SK-N-SH treated with all-trans-retinoic acid at 6 μM for 48 hours (cell line): ENCODE measurements at regions not wholly inside any gene's neighbourhood (a gene's known extent, or its start where the extent isn't known, plus 50 kb on each side); places are given as distances from the start of the nearest gene placed in this dataset.

Experiments used
- ATAC-seq: fragments of 200-7000 bp; cut with Tn5 transposase; 3 replicates; pipeline ENCODE4 v1.9.1; 2020; ENCODE audit warnings: mild to moderate bottlenecking, moderate library complexity
- ARNTL ChIP-seq: fragments of 450-650 bp; formaldehyde crosslinking; IDR thresholded peaks from 2 replicates; pipeline ENCODE4 v1.5.0; 2020; ENCODE audit warnings: low read depth, mild to moderate bottlenecking, moderate library complexity, borderline replicate concordance
- BACH2 ChIP-seq: fragments of 250-450 bp; sonication (Bioruptor Pico); IDR thresholded peaks from 2 replicates; pipeline ENCODE4 v1.9.0; 2021; ENCODE audit warnings: mild to moderate bottlenecking, borderline replicate concordance
- CREB5 ChIP-seq: fragments of 250-450 bp; sonication (Bioruptor Pico); IDR thresholded peaks from 2 replicates; pipeline ENCODE4 v1.5.1; 2020; ENCODE audit warnings: low read depth, mild to moderate bottlenecking, moderate library complexity
- CSDC2 ChIP-seq: fragments of 250-450 bp; sonication (Bioruptor Pico); IDR thresholded peaks from 2 replicates; pipeline ENCODE4 v1.5.0; 2020; ENCODE audit warnings: mild to moderate bottlenecking, moderate library complexity
- CSRNP3 ChIP-seq: fragments of 250-450 bp; sonication (Bioruptor Pico); IDR thresholded peaks from 2 replicates; pipeline ENCODE4 v1.5.1; 2021; ENCODE audit warnings: mild to moderate bottlenecking, moderate library complexity
- ESRRG ChIP-seq: fragments of 250-450 bp; sonication (Bioruptor Pico); IDR thresholded peaks from 2 replicates; pipeline ENCODE4 v1.6.1; 2021; ENCODE audit warnings: mild to moderate bottlenecking
- GLIS3 ChIP-seq: fragments of 250-450 bp; sonication (Bioruptor Pico); IDR thresholded peaks from 2 replicates; pipeline ENCODE4 v1.5.0; 2020; ENCODE audit warnings: mild to moderate bottlenecking, moderate library complexity
- ISL1 ChIP-seq: fragments of 250-450 bp; sonication (Bioruptor Pico); IDR thresholded peaks from 2 replicates; pipeline ENCODE4 v2.1.2; 2022; ENCODE audit warnings: mild to moderate bottlenecking, moderate library complexity
- OSR1 ChIP-seq: fragments of 250-450 bp; sonication (Bioruptor Pico); IDR thresholded peaks from 2 replicates; pipeline ENCODE4 v1.8.0; 2022; ENCODE audit warnings: moderate library complexity, mild to moderate bottlenecking, inconsistent platforms
- PATZ1 ChIP-seq: fragments of 250-450 bp; sonication (Bioruptor Pico); IDR thresholded peaks from 2 replicates; pipeline ENCODE4 v1.8.0; 2020; ENCODE audit warnings: mild to moderate bottlenecking, moderate library complexity, borderline replicate concordance
- PPARA ChIP-seq: fragments of 250-450 bp; sonication (Bioruptor Pico); IDR thresholded peaks from 2 replicates; pipeline ENCODE4 v1.5.0; 2020; ENCODE audit warnings: mild to moderate bottlenecking, borderline replicate concordance
- RARB ChIP-seq: fragments of 250-450 bp; sonication (Bioruptor Pico); IDR thresholded peaks from 2 replicates; pipeline ENCODE4 v1.8.0; 2021; ENCODE audit warnings: mild to moderate bottlenecking, moderate library complexity
- SNAI2 ChIP-seq: fragments of 250-450 bp; sonication (Bioruptor Pico); IDR thresholded peaks from 2 replicates; pipeline ENCODE4 v1.5.0; 2020; ENCODE audit warnings: mild to moderate bottlenecking, moderate library complexity
- TCF4 ChIP-seq: fragments of 250-450 bp; sonication (Bioruptor Pico); IDR thresholded peaks from 2 replicates; pipeline ENCODE4 v1.8.0; 2021; ENCODE audit warnings: mild to moderate bottlenecking, moderate library complexity, borderline replicate concordance
- TOX ChIP-seq: fragments of 250-450 bp; sonication (Bioruptor Pico); IDR thresholded peaks from 2 replicates; pipeline ENCODE4 v1.8.0; 2021; ENCODE audit warnings: mild to moderate bottlenecking, moderate library complexity, borderline replicate concordance
- ZC3H10 ChIP-seq: fragments of 250-450 bp; sonication (Bioruptor Pico); IDR thresholded peaks from 2 replicates; pipeline ENCODE4 v1.5.1; 2021; ENCODE audit warnings: mild to moderate bottlenecking, moderate library complexity
- ZFP3 ChIP-seq: fragments of 250-450 bp; sonication (Bioruptor Pico); IDR thresholded peaks from 2 replicates; pipeline ENCODE4 v1.5.0; 2020; ENCODE audit warnings: mild to moderate bottlenecking, moderate library complexity
- ZFP30 ChIP-seq: fragments of 450-650 bp; formaldehyde crosslinking; IDR thresholded peaks from 2 replicates; pipeline ENCODE4 v1.5.0; 2022; ENCODE audit warnings: mild to moderate bottlenecking, moderate library complexity
- ZNF565 ChIP-seq: fragments of 450-650 bp; formaldehyde crosslinking; conservative IDR thresholded peaks from 2 replicates; pipeline ENCODE4 v1.5.0; 2020; ENCODE audit warnings: low read depth, mild to moderate bottlenecking, moderate library complexity
- ZNF70 ChIP-seq: fragments of 450-650 bp; formaldehyde crosslinking; IDR thresholded peaks from 2 replicates; pipeline ENCODE4 v1.5.0; 2020; ENCODE audit warnings: mild to moderate bottlenecking, moderate library complexity
- ZNF8 ChIP-seq: fragments of 450-650 bp; formaldehyde crosslinking; IDR thresholded peaks from 2 replicates; pipeline ENCODE4 v1.5.0; 2020; ENCODE audit warnings: mild to moderate bottlenecking, moderate library complexity
- TF ChIP-seq, protein P1 (sequence below): fragments of 250-450 bp; sonication (Bioruptor Pico); IDR thresholded peaks from 2 replicates; pipeline ENCODE4 v1.5.0; 2020; ENCODE audit warnings: mild to moderate bottlenecking, moderate library complexity

DNA sequence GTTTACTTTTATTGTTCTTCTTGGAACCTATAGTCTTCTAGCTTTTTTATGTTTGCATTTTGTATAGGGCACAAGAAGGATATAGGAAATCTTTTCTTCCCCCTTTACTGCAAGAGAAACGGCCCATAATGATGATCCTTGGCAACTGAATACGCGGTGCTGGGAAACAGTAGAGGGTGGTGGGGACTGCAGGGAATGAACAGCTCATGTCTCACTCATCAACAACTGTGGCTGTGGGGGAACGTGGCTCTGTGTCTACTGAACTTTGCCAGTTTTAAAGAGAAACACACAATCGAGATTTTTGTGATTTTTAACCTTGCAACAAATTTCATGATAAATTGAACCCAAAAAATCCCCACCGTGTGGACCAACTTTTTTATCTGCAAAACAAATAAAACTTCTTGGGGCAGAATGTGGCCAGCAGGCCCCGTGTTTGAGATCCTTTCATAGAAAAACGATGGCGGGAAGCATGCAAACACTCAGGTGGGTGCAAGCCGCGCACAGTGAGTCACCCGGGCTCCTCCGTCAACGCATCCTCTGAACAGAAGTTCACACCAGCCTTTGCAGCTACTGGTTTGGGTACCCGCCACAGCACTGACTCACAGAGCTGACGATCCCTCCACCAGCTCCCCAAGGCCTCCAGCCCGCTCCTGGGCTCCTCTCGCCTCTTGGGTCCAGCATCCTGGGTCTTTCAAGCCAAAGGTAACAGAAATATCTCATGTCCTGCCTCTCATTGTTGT, 149.3 kb downstream of the COL6A3 start:
- peak; percentile 51; the same call in 1 of the 3 replicates for ATAC-seq
- no peak for TF ChIP-seq RARB (CRISPR knock-in tag)
- no peak for TF ChIP-seq ZFP3 (CRISPR knock-in tag)
- TF ChIP-seq ZC3H10 (CRISPR knock-in tag) = no peak
- TF ChIP-seq, protein P1, sequence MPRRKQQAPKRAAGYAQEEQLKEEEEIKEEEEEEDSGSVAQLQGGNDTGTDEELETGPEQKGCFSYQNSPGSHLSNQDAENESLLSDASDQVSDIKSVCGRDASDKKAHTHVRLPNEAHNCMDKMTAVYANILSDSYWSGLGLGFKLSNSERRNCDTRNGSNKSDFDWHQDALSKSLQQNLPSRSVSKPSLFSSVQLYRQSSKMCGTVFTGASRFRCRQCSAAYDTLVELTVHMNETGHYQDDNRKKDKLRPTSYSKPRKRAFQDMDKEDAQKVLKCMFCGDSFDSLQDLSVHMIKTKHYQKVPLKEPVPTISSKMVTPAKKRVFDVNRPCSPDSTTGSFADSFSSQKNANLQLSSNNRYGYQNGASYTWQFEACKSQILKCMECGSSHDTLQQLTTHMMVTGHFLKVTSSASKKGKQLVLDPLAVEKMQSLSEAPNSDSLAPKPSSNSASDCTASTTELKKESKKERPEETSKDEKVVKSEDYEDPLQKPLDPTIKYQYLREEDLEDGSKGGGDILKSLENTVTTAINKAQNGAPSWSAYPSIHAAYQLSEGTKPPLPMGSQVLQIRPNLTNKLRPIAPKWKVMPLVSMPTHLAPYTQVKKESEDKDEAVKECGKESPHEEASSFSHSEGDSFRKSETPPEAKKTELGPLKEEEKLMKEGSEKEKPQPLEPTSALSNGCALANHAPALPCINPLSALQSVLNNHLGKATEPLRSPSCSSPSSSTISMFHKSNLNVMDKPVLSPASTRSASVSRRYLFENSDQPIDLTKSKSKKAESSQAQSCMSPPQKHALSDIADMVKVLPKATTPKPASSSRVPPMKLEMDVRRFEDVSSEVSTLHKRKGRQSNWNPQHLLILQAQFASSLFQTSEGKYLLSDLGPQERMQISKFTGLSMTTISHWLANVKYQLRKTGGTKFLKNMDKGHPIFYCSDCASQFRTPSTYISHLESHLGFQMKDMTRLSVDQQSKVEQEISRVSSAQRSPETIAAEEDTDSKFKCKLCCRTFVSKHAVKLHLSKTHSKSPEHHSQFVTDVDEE = no peak
- TF ChIP-seq ZFP30 (CRISPR knock-in tag) = no peak
- no peak for TF ChIP-seq PPARA (CRISPR knock-in tag)
- TF ChIP-seq TOX (CRISPR knock-in tag) = no peak
- TF ChIP-seq ESRRG = no peak
- TF ChIP-seq TCF4 (CRISPR knock-in tag) = no peak
- TF ChIP-seq ISL1 (CRISPR knock-in tag) = no peak
- TF ChIP-seq ARNTL = no peak
- no peak for TF ChIP-seq OSR1
- no peak for TF ChIP-seq GLIS3 (CRISPR knock-in tag)

- no peak for TF ChIP-seq ZFP30 (CRISPR knock-in tag)
- no peak for TF ChIP-seq ISL1 (CRISPR knock-in tag)
- no peak for TF ChIP-seq GLIS3 (CRISPR knock-in tag)
- TF ChIP-seq CSDC2 (CRISPR knock-in tag) = no peak
- no peak for ATAC-seq
Measured at GRCh38 chr2:237268004-237268708, 145.8 kb downstream of the COL6A3 start.

DNA sequence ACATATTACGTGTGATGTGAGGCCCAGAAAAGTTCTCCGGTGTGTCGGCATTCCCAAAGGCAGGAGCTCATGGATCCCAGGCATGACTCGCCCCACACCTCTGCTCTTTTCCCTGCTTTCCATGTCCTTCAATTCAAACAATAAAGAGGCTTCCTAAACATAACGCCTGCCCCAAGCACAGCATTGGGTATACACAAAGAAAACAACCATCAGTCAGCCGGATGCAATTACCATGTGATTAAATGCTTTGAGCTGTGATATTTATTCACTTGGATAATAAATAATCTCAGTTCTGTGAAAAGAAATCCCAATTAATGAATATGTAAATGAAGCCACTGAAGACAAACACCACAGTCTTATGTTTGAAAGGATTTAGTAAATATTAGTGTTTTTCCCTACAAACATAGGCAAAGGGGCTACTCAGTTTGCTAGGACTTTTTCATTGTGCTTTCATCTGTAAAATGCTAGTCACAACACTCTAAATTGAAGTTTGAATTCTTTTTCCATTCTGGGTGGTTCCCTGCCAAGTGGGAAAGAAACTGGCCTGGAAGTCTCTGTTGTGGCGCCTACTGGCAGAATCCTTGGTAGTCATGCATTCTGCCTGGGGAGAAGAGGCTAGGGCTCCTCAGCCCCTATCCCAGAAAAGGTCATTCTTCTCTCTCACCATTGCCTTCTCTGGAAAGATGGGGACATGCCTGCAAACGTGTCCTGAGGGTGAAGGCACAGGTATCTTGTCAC, 144.7 kb downstream of the COL6A3 start:
- no peak for ATAC-seq
- no peak for TF ChIP-seq ESRRG
- TF ChIP-seq SNAI2 = no peak
- no peak for TF ChIP-seq ZNF565 (CRISPR knock-in tag)
- no peak for TF ChIP-seq ISL1 (CRISPR knock-in tag)
- no peak for TF ChIP-seq ZC3H10 (CRISPR knock-in tag)
- TF ChIP-seq TOX (CRISPR knock-in tag) = no peak
- TF ChIP-seq BACH2 (CRISPR knock-in tag) = no peak
- no peak for TF ChIP-seq CSRNP3 (CRISPR knock-in tag)
- no peak for TF ChIP-seq ZNF70 (CRISPR knock-in tag)
- no peak for TF ChIP-seq RARB (CRISPR knock-in tag)
- TF ChIP-seq OSR1 = no peak
- TF ChIP-seq TCF4 (CRISPR knock-in tag) = no peak
- TF ChIP-seq GLIS3 (CRISPR knock-in tag) = no peak
- no peak for TF ChIP-seq ZNF8 (CRISPR knock-in tag)
- TF ChIP-seq ZFP3 (CRISPR knock-in tag) = no peak
- no peak for TF ChIP-seq CSDC2 (CRISPR knock-in tag)
- no peak for TF ChIP-seq PATZ1 (CRISPR knock-in tag)
- no peak for TF ChIP-seq CREB5 (CRISPR knock-in tag)
